ENCODE measurements at regions not wholly inside any gene's neighbourhood (a gene's known extent, or its start where the extent isn't known, plus 50 kb on each side); places are given as distances from the start of the nearest gene placed in this dataset.

- no peak for ATAC-seq
- Histone ChIP-seq H3K27me3 (ENCODE audit: control insufficient read depth in 2 of 2, insufficient read depth in 2 of 2, low read length in 2 of 2) (no peaks in the 10 kb centered on the region), H3K9ac (ENCODE audit: insufficient read depth in 1 of 2, low read depth in 2 of 2, low read length in 2 of 2) (no peak overlapping the region), H3K79me2 (ENCODE audit: control insufficient read depth, insufficient read depth, low read length) (no peaks in the 10 kb centered on the region), H4K20me1 (replicated peaks; ENCODE audit: control insufficient read depth, insufficient read depth, low read length) (no peaks in the 10 kb centered on the region), H3K36me3 (ENCODE audit: control insufficient read depth, insufficient read depth, low read length) (no peaks in the 10 kb centered on the region), H3K9me3 (replicated peaks; ENCODE audit: control insufficient read depth, insufficient read depth, low read depth, low read length) (no peaks in the 10 kb centered on the region), H3K9me1 (ENCODE audit: control insufficient read depth, insufficient read depth, low read length) (no peaks in the 10 kb centered on the region), H3K4me2 (ENCODE audit: insufficient read depth, low read length) (no peak overlapping the region), H3K4me1 (replicated peaks in 1 of 2; ENCODE audit: control insufficient read depth in 2 of 2, insufficient read depth in 2 of 2, low read length in 2 of 2) (peaks cover 0 to 7% of the 10 kb centered on the region in 2 experiments; a peak in 1 of 5 replicates), H2AFZ (ENCODE audit: low read depth, low read length) (no peak overlapping the region), H3K27ac (ENCODE audit: extremely low read depth, low read depth, low read length) (no peak overlapping the region), H3K4me3 (no peak overlapping the region)
- FAIRE-seq, result no peak
- POLR2A ChIA-PET, result interaction anchor here (1.4 to 1.7 kb wide), 3 partner anchors 9 to 12 kb away, joined by 3 to 7 read pairs (median 6); no protein-coding TSS in a partner anchor
- WGBS (ENCODE audit: insufficient coverage, low coverage, missing lambda C conversion rate), result 24% methylated on average over 6 of the region's 7 CpGs
- CTCF ChIA-PET (ENCODE audit: low intra/inter-chr PET ratio), result no interaction called here
- BruUV-seq (replicated peaks), result no TSS peak
- no peak for DNase-seq (ENCODE audit: extremely low read depth in 1 of 4, low spot score in 3 of 4)
- intact Hi-C loops (cut with micrococcal nuclease), result no loop called here
- in situ Hi-C loops (cut with MboI), result no loop called here
- no peak for TF ChIP-seq HNRNPUL1 (IDR thresholded peaks at IDR 0.05; ENCODE audit: low read length)
- no peak for TF ChIP-seq TFAM (CRISPR knock-in tag; conservative IDR thresholded peaks at IDR 0.05)
- no peak for TF ChIP-seq ZNF707 (CRISPR knock-in tag; conservative IDR thresholded peaks at IDR 0.05)
- no peak for TF ChIP-seq GABPB1 (CRISPR knock-in tag; IDR thresholded peaks at IDR 0.05)
- TF ChIP-seq DLX4 (CRISPR knock-in tag; IDR thresholded peaks at IDR 0.05), result no peak
- TF ChIP-seq HES1 (IDR thresholded peaks at IDR 0.05; ENCODE audit: low read depth), result no peak
- TF ChIP-seq RBM25 (IDR thresholded peaks at IDR 0.05; ENCODE audit: low read depth, low read length, severe bottlenecking), result peak; percentile 10
- no peak for TF ChIP-seq SNRNP70 (optimal IDR thresholded peaks at IDR 0.05; ENCODE audit: low read depth, low read length)
- no peak for TF ChIP-seq GABPB2 (CRISPR knock-in tag; conservative IDR thresholded peaks at IDR 0.05)
- TF ChIP-seq ZNF146 (CRISPR knock-in tag; IDR thresholded peaks at IDR 0.05; ENCODE audit: unreplicated experiment), result peak; percentile 85
- no peak for TF ChIP-seq PATZ1 (CRISPR knock-in tag; IDR thresholded peaks at IDR 0.05; ENCODE audit: borderline replicate concordance)
- no peak for TF ChIP-seq E2F6 (IDR thresholded peaks at IDR 0.05; ENCODE audit: borderline replicate concordance in 1 of 2, extremely low read depth in 1 of 2, insufficient read depth in 1 of 2, insufficient read length in 1 of 2, low read depth in 1 of 2, low read length in 1 of 2, poor library complexity in 1 of 2, severe bottlenecking in 1 of 2)
- no peak for TF ChIP-seq GATAD2B (IDR thresholded peaks at IDR 0.05; ENCODE audit: borderline replicate concordance)
These were observed 110.6 kb upstream of the BOD1 start for GRCh38 chr5:173726846-173727557.

All from K562 (cell line).